Ovary (tissue), 3 donors: ENCODE measurements at regions not wholly inside any gene's neighbourhood (a gene's known extent, or its start where the extent isn't known, plus 50 kb on each side); places are given as distances from the start of the nearest gene placed in this dataset.

ENCODE experiments used
- EP300 ChIP-seq: sonication (generic); formaldehyde crosslinking; IDR thresholded peaks from one replicate; pipeline ENCODE4 v1.6.1; 2017; ENCODE audit warnings: antibody characterized with exemption
- POLR2A ChIP-seq: fragments of 450-650 bp; IDR thresholded peaks from one replicate; pipeline ENCODE4 v1.6.1; 2017; ENCODE audit warnings: antibody characterized with exemption, mild to moderate bottlenecking, moderate library complexity
- TF ChIP-seq, protein P1 (sequence below), 3 donors: fragments of 450-650 bp in 2 of 3; fragments of 200-600 bp in 1 of 3; IDR thresholded peaks; one replicate each; pipeline versions ENCODE4 v1.5.1 to v1.8.0; 2016 to 2022; ENCODE audit warnings: antibody characterized with exemption in 3 of 3, mild to moderate bottlenecking in 1 of 3
- donor health status: DM: no; HTN: no; CAD: no.

- TF ChIP-seq, protein P1, sequence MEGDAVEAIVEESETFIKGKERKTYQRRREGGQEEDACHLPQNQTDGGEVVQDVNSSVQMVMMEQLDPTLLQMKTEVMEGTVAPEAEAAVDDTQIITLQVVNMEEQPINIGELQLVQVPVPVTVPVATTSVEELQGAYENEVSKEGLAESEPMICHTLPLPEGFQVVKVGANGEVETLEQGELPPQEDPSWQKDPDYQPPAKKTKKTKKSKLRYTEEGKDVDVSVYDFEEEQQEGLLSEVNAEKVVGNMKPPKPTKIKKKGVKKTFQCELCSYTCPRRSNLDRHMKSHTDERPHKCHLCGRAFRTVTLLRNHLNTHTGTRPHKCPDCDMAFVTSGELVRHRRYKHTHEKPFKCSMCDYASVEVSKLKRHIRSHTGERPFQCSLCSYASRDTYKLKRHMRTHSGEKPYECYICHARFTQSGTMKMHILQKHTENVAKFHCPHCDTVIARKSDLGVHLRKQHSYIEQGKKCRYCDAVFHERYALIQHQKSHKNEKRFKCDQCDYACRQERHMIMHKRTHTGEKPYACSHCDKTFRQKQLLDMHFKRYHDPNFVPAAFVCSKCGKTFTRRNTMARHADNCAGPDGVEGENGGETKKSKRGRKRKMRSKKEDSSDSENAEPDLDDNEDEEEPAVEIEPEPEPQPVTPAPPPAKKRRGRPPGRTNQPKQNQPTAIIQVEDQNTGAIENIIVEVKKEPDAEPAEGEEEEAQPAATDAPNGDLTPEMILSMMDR (IDR thresholded peaks at IDR 0.05), result no peak
- no peak for TF ChIP-seq POLR2A
- TF ChIP-seq EP300, result no peak
These were observed 52.0 kb upstream of the SMYD2 start for GRCh38 chr1:214228976-214229375.
